GM19463 (cell line): ENCODE measurements at regions not wholly inside any gene's neighbourhood (a gene's known extent, or its start where the extent isn't known, plus 50 kb on each side); places are given as distances from the start of the nearest gene placed in this dataset.

ENCODE experiments used
- ATAC-seq: cut with Tn5 transposase; IDR thresholded peaks from one replicate; pipeline ENCODE4 v1.9.1; 2021; ENCODE audit warnings: mild to moderate bottlenecking, moderate library complexity; ENCODE audit not compliant: unreplicated experiment

DNA sequence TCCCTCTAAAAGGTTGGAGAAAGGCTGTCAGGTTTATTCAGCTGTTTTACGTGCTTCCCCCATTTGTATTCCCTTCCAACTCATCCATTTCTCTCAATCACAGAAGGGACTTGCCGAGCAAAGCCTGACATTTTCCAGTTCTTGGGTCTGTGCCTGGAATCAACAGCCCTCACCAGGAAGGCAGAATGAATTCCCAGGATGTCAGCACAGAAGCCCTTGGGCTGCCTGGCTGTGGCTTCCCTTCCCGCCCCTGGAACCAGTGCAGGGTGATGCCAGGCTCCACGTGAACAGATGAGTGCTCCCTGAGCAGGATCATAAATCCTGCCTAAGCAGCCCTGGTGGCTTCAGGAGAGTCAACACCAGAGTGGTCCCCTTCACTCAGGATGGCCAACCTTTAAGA, 86.1 kb upstream of the CD83 start:
- ATAC-seq: no peak

GRCh38 chr6:14035071-14035847, 82.3 kb upstream of the CD83 start:
- ATAC-seq: no peak

GRCh38 chr6:14035874-14036273, 81.7 kb upstream of the CD83 start:
- ATAC-seq: no peak

GRCh38 chr6:14036911-14037310, 80.7 kb upstream of the CD83 start:
- ATAC-seq: no peak

- ATAC-seq: no peak
These were observed 79.9 kb upstream of the CD83 start for GRCh38 chr6:14037402-14038277.

GRCh38 chr6:14038467-14039437, 78.8 kb upstream of the CD83 start:
- no peak for ATAC-seq

DNA sequence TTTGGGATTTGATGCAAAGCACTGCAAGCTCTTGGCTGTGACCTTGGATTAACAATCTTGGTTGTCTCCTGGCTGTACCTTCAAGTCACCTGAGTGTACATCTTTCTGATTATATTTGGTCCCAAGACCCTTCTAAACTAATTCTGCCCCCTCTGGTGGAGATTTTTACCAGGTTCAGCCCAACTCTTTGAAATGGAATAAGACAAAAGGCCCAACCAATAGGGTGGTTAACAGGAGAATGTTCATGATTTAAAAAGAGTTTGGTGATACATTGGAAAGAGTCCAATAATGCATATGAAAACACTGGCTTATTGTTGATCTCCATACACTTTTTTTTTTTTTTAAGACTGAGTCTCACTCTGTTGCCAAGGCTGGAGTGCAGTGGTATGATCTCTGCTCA, 77.5 kb upstream of the CD83 start:
- no peak for ATAC-seq

DNA sequence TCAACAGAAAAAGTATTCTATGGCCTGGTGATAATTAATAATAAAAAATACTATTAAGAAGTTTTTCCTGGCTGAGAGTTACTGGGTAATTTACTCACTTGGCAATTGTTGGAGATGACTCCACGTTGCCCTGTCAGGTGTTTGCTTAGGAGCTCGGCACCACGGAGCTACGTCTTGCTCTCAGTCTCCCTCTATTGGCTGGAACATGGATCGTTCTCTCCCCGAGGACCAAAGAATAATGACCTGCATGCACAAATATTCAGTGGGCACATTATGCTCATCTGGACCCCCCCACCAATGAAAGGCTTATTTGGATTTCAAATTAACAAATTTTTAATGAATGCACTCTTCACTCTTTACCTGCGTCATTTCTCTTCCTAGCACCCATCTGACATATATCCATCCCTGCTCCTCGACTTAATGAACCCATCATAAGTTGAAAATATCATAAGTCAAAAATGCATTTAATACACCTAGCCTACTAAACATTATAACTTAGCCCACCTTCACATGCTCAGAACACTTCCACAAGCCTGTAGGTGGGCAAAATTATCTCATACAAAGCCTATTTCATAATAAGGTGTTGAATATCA, 71.0 kb upstream of the CD83 start:
- ATAC-seq: no peak

DNA sequence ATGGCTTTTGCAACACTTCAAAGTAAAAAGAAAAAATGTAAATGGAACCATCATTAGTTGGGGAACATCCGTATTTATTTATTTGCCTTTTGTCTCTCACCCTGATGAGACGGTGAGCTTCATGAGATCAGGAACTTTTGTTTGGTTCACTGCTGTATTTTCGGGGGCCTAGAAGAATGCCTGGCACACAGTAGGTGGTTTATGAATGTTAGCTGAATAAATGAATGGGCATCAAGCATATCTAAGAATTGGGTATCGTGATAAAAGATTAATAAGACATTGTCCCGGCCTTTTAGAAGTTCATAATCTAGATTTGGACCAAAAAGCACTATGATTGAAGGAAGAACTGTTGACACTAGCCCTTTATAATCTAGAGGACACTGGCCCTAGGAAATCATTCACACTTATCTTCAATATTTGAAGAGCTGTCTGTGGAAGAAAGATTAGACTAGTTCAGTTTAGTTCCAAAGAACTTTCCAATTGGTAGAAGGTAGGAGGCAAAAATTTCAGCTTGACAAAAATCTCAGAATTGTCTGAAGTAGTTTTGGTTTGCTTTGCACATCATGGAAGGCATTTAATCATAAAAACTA, 70.3 kb upstream of the CD83 start:
- ATAC-seq: no peak

GRCh38 chr6:14048837-14049236, 68.7 kb upstream of the CD83 start:
- no peak for ATAC-seq

DNA sequence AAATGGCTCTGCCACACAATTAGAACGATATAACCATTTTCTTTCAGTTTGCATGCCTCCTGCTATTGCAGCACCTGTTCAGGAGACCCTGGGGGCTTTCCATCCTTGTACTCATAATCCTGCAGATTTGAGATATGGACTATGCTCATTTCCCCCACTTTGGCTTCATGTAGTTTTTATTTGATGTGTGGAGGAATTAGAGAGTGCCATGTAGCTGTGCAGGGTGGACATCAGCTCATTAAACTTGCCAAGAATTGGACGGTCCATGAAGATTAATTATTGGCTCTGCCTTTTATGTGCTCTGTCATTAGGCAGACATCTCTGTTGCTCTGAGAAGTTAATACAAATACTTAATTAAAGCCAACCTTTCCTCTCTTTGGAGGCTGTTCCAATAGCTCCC, 66.2 kb upstream of the CD83 start:
- no peak for ATAC-seq

DNA sequence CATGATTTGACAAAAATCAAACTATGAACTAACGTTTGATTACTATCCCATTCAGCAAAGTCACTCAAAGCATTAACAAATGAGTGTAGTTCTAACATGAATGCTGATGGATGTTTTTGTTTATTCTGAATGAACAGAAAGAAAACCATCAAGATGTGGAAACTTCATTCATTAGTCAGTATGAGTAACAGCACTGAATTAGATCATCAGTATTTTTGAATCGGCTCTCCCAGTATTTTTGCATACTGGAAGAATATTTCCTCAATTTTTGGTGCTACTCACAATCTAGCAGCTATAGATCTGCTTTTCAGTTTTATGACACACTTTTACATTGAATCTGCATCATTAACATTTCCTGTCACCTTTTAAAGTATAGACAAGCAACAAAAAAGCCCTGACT, 63.8 kb upstream of the CD83 start:
- no peak for ATAC-seq

DNA sequence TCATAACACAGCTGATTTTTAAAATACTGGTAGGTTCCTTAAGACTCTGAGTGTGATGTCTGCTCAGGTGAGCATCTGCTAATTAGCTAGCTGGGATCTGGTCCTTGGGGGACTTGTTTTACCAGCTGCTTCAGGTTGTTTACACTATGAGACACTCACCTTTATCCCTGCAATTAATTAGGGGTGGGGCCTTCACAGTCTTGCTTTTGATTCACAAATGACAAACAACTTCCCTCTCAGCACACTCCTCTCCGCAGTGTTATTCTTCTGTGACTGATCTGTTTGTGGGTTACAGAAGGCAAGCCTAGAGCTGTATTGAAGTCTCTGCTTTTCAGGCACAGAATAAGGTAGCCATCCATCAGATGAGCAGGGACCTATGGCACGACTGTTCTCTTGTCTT, 62.0 kb upstream of the CD83 start:
- ATAC-seq: no peak

DNA sequence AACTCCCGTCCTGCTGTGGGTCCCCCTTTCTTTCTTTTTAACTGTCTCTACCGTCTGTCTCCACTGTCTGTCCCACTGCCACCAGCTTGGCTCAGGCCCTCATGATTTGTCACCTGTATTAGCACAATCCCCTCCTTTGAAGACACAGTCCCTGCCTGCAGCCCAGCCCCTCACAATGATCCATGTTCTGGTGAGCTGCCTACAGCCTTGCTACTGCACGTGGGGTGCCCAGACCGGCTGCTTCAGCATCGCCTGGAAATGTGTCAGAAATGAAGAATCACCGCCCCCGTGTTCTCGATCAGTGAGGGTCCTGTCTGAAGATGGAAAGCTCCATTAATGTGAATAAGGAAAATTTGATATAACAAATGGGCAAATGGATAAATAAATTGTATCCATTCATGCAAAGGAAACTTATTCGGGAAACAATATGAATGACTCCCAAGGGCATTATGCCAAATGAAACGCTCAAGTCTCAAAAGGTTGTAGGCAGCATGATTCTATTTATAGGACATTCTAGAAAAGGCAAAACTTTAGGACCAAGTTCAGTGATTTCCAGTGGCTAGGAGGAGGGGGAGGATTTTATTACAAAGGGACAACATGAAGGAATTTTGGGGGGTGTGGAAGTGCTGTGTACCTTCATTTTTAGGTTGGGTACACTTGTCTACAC, 59.4 kb upstream of the CD83 start:
- no peak for ATAC-seq

- no peak for ATAC-seq
These were observed 58.8 kb upstream of the CD83 start for GRCh38 chr6:14058735-14059134.

DNA sequence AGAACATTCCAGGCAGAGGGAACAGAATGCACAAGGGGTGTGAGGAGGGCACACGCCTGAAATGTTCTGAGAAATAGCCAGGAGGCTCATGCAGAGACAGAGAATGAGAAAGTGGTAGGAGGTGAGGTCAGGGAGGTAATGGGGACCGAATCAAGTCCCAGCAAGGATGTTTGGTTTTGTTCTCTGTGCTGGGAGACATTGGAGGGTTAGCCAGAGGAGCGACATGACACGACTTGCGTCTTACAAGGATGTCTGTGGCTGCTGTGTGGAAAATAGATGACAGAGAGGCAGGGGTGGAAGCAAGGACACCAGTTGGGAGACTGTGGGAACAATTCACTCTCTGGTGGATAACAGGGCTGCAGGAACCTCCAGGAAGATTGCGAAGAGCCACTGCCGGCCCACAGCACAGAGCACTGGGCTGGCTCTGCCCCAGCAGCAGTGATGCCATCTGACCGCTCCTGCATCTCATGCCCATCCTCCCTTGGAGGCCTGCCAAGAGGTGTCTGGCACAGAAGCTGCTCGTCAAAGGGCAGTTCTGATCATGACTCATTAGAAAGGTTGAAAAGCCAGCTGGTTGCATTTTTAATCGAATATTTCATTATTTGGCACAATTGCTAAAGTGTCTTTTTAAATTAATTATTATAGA, 57.7 kb upstream of the CD83 start:
- no peak for ATAC-seq

- ATAC-seq: no peak
These were observed 56.6 kb upstream of the CD83 start for GRCh38 chr6:14060971-14061370.

GRCh38 chr6:14061643-14062042, 55.9 kb upstream of the CD83 start:
- no peak for ATAC-seq

DNA sequence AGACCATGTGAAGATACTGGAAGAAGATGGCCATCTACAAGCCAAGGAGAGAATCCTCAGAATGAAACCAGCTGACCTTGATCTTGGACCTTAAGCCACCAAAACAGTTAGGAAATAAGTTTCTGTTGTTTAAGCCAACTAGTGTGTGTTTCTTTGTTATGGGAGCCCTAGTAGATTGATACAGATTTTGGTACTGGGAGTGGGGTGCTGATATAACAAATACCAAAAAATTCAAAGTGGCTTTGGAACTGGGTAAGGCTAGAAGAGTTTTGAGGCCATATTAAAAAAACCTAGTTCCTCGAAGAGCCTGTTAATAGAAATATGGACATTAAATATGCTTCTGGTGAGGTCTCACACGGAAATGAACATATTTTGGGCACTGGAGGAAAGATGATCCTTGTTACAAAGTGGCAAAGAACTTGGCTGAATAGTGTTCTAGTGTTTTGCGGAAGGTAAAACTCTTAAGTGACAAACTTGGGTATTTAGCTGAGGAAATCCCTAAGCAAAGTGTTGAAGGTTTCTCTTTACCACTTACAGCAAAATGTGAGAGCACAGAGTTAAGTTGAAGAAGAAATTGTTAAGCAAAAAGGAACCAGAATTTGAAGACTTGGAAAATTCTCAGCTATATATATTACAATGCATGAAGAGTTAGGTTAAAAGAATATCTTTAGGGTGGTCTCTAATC, 55.1 kb upstream of the CD83 start:
- no peak for ATAC-seq
